ENCODE measurements at regions not wholly inside any gene's neighbourhood (a gene's known extent, or its start where the extent isn't known, plus 50 kb on each side); places are given as distances from the start of the nearest gene placed in this dataset.
A peak's percentile ranks its signal among the peaks of the same experiment; 100 is the strongest.

DNA sequence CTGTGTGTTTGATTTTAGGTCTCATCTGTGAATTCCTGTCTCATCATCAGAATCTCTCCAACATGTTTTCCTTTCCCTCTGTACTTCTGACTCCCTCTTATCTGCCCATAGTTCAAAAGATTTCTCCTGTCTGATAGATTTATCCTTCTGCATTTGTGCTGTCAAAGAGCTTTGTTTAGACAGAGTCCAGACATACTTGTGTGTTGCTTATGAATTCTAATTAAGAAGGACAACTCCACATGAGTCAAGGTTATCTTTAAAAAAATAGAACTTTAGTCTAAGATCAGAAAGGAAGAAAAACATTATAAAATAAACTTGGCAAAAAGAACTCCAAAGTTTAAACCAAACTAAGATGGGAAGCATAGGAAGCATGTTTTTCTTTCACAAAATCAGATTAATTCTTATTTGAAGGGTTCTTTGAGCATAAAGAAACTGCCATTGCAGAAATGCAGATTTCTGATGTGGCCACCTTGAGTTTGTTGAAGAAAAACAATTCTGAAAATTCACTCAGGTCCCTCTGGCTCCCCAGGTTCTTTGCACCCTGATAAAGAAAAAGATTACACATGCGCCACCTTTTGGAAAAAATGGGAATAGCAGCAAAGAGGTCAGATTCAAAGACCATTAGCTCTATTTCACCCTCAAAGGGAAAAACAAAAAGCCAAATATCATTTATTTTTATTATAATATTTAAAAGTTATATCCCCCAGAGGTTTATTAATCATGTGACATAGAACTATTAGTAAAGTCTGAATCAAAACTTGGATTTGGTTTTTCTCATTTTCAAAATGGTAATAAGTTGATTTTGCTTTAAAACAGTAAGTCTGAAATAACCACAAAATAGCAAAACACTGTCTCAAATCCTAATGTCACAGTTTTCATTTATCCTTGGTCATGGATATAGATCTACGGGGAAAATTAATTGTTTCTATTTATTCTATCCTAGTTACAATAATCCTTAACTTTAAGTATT lies 143.7 kb upstream of the DCN start:
- no peak overlapping the region for H3K4me2 ChIP-seq (ENCODE audit: low read length)
- no peaks in the 10 kb centered on the region for H3K36me3 ChIP-seq (ENCODE audit: insufficient read depth, low read length)
- peak; percentile 42 for DNase-seq (ENCODE audit: low spot score)
- no peak overlapping the region for H3K27ac ChIP-seq (ENCODE audit: low read depth, low read length, poor library complexity, severe bottlenecking)
- H3K4me1 ChIP-seq (ENCODE audit: insufficient read depth, low read length, poor library complexity, severe bottlenecking), result no peaks in the 10 kb centered on the region
- ChIA-PET POLR2A (no interaction called here), CTCF (ENCODE audit: unreplicated experiment) (no interaction called here)
- TF ChIP-seq EZH2phosphoT487 (IDR thresholded peaks at IDR 0.05; ENCODE audit: borderline replicate concordance, low read depth, low read length), result no peak
- TF ChIP-seq, protein P1, sequence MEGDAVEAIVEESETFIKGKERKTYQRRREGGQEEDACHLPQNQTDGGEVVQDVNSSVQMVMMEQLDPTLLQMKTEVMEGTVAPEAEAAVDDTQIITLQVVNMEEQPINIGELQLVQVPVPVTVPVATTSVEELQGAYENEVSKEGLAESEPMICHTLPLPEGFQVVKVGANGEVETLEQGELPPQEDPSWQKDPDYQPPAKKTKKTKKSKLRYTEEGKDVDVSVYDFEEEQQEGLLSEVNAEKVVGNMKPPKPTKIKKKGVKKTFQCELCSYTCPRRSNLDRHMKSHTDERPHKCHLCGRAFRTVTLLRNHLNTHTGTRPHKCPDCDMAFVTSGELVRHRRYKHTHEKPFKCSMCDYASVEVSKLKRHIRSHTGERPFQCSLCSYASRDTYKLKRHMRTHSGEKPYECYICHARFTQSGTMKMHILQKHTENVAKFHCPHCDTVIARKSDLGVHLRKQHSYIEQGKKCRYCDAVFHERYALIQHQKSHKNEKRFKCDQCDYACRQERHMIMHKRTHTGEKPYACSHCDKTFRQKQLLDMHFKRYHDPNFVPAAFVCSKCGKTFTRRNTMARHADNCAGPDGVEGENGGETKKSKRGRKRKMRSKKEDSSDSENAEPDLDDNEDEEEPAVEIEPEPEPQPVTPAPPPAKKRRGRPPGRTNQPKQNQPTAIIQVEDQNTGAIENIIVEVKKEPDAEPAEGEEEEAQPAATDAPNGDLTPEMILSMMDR (conservative IDR thresholded peaks at IDR 0.05; ENCODE audit: low read length), result peak; percentile 93
- intact Hi-C loops (cut with micrococcal nuclease; ENCODE audit: unreplicated experiment), result loop anchor here (5.0 to 10.0 kb wide), 2 partner anchors 152 to 349 kb away; no protein-coding TSS in a partner anchor
- no TSS peak for BruUV-seq (replicated peaks)
- no peaks in the 10 kb centered on the region for H3K9me3 ChIP-seq (ENCODE audit: low read length)
- no peaks in the 10 kb centered on the region for H4K20me1 ChIP-seq (ENCODE audit: insufficient read depth, low read length)
- no peaks in the 10 kb centered on the region for H3K79me2 ChIP-seq (ENCODE audit: insufficient read depth, low read depth, low read length)
- H2AFZ ChIP-seq (ENCODE audit: low read length), result no peak overlapping the region
- H3K4me3 ChIP-seq (ENCODE audit: low read depth, low read length, poor library complexity, severe bottlenecking), result no peak overlapping the region
- H3K9me2 ChIP-seq (ENCODE audit: insufficient read depth, low read length), result no peaks in the 10 kb centered on the region

GRCh38 chr12:91320999-91321398 lies 138.4 kb upstream of the DCN start:
- H3K4me3 ChIP-seq (ENCODE audit: low read depth, low read length, poor library complexity, severe bottlenecking), result no peak overlapping the region
- H3K9me2 ChIP-seq (ENCODE audit: insufficient read depth, low read length), result no peaks in the 10 kb centered on the region
- no peak for DNase-seq (ENCODE audit: low spot score)
- POLR2A ChIA-PET, result no interaction called here
- BruUV-seq (replicated peaks), result no TSS peak
- no peaks in the 10 kb centered on the region for H4K20me1 ChIP-seq (ENCODE audit: insufficient read depth, low read length)
- TF ChIP-seq, protein P1 (conservative IDR thresholded peaks at IDR 0.05; ENCODE audit: low read length), result no peak
- no peak for TF ChIP-seq EZH2phosphoT487 (IDR thresholded peaks at IDR 0.05; ENCODE audit: borderline replicate concordance, low read depth, low read length)
- H3K4me2 ChIP-seq (ENCODE audit: low read length), result no peak overlapping the region
- no peaks in the 10 kb centered on the region for H3K36me3 ChIP-seq (ENCODE audit: insufficient read depth, low read length)
- no peak overlapping the region for H3K27ac ChIP-seq (ENCODE audit: low read depth, low read length, poor library complexity, severe bottlenecking)
- no peaks in the 10 kb centered on the region for H3K79me2 ChIP-seq (ENCODE audit: insufficient read depth, low read depth, low read length)
- H3K9me3 ChIP-seq (ENCODE audit: low read length), result no peaks in the 10 kb centered on the region
- intact Hi-C loops (cut with micrococcal nuclease; ENCODE audit: unreplicated experiment), result loop anchor here (10.0 kb wide), 1 partner anchor 146 kb away; no protein-coding TSS in a partner anchor
- H3K4me1 ChIP-seq (ENCODE audit: insufficient read depth, low read length, poor library complexity, severe bottlenecking), result no peaks in the 10 kb centered on the region
- H2AFZ ChIP-seq (ENCODE audit: low read length), result no peak overlapping the region
- CTCF ChIA-PET (ENCODE audit: unreplicated experiment), result no interaction called here
